ENCODE measurements at regions not wholly inside any gene's neighbourhood (a gene's known extent, or its start where the extent isn't known, plus 50 kb on each side); places are given as distances from the start of the nearest gene placed in this dataset.

DNA sequence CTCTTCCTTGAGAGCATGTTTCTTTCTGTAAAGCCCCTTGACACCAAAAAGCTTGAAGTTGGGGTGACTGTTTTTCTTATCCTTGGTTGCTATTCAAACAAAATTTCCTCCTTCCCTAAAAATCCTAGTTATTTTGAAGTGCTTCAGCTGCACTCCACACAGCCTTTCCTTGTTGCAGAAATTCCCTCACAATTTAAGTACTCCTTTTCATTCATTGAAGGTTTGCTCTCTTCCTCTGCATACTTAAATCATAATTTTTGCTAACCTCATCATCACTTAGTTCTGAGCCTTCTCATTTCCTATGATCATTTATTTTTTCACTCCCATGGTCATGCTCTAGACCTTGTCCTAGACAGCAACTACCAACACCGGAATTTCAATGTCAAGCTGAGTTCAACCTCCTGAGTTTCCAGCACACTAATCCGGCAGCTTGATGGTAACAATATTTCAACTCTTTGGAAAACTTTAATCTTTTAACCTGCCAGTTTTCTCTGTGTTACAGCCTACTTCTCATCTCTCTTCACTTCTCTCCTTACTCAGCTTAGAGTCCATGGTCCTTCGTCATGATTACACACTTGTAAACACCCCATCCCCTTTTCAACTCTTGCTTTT lies 78.7 kb upstream of the ACTBL2 start:
- Histone ChIP-seq H3K79me1 (ENCODE audit: low read depth, low read length) (no peaks in the 10 kb centered on the region), H3K9me3 (ENCODE audit: insufficient read depth in 2 of 2, low read depth in 1 of 2, low read length in 1 of 2) (no peaks in the 10 kb centered on the region), H3K4ac (replicated peaks; ENCODE audit: insufficient read length, low read depth, low read length) (no peak overlapping the region), H3K9ac (replicated peaks in 1 of 4; ENCODE audit: extremely low read depth in 1 of 4, low read depth in 3 of 4, low read length in 3 of 4) (no peak overlapping the region), H3K18ac (ENCODE audit: extremely low read depth, low read length) (no peak overlapping the region), H2BK5ac (ENCODE audit: low read depth, low read length) (no peak overlapping the region), H4K8ac (ENCODE audit: extremely low read depth, insufficient read depth, low read length) (no peak overlapping the region), H2BK15ac (ENCODE audit: low read length) (no peak overlapping the region), H3K27me3 (replicated peaks in 1 of 4; ENCODE audit: control insufficient read depth in 3 of 4, extremely low read depth in 1 of 4, insufficient read depth in 3 of 4, low read length in 3 of 4) (no peaks in the 10 kb centered on the region), H4K91ac (replicated peaks; ENCODE audit: insufficient read length, low read length) (no peak overlapping the region), H2BK120ac (replicated peaks; ENCODE audit: low read depth, low read length) (no peak overlapping the region), H3K4me3 (ENCODE audit: extremely low read depth in 1 of 4, insufficient read depth in 2 of 4, low read depth in 3 of 4, low read length in 4 of 4) (no peak overlapping the region), H3K36me3 (ENCODE audit: control insufficient read depth in 2 of 4, insufficient read depth in 4 of 4, low read length in 3 of 4) (no peaks in the 10 kb centered on the region), H3K79me2 (ENCODE audit: control insufficient read depth in 1 of 2, insufficient read depth in 2 of 2, low read length in 2 of 2) (no peaks in the 10 kb centered on the region), H3K23ac (ENCODE audit: insufficient read length) (no peak overlapping the region), H2AFZ (ENCODE audit: low read length) (no peak overlapping the region), H3K56ac (replicated peaks; ENCODE audit: insufficient read length, low read depth, low read length) (no peak overlapping the region), H3K27ac (ENCODE audit: low read depth, low read length) (no peak overlapping the region), H3K23me2 (ENCODE audit: low read depth, low read length) (no peaks in the 10 kb centered on the region), H4K20me1 (replicated peaks in 1 of 2; ENCODE audit: control insufficient read depth in 1 of 2, insufficient read depth in 2 of 2, low read length in 2 of 2) (no peaks in the 10 kb centered on the region), H3K4me1 (replicated peaks in 1 of 4; ENCODE audit: control insufficient read depth in 3 of 4, insufficient read depth in 4 of 4, low read length in 3 of 4) (no peaks in the 10 kb centered on the region), H4K5ac (ENCODE audit: insufficient read length, low read depth, low read length) (no peak overlapping the region), H3K14ac (ENCODE audit: insufficient read length) (no peak overlapping the region), H2BK12ac (ENCODE audit: low read depth, low read length) (no peak overlapping the region), H3K4me2 (ENCODE audit: insufficient read depth in 1 of 2, low read depth in 2 of 2, low read length in 2 of 2) (no peak overlapping the region), H2BK20ac (ENCODE audit: low read length) (no peak overlapping the region), H2AK5ac (ENCODE audit: low read depth, low read length) (no peak overlapping the region)
- ChIA-PET CTCF (ENCODE audit: partially characterized antibody) (no interaction called here), POLR2A (ENCODE audit: partially characterized antibody) (no interaction called here)
- no peak for DNase-seq (ENCODE audit: low read depth in 1 of 2, low spot score in 2 of 2)
- no peak for FAIRE-seq
- 86% methylated on average over 3 of the region's 3 CpGs; no CpG with 5 or more reads in 1 of the 2 experiments for WGBS, 2 experiments (ENCODE audit: extremely low coverage in 1 of 2, insufficient coverage in 1 of 2, insufficient read length in 1 of 2, insufficient replicate concordance in 2 of 2, low coverage in 1 of 2, low lambda C conversion rate in 2 of 2, missing lambda C conversion rate in 1 of 2)
- no peak for TF ChIP-seq SP4 (IDR thresholded peaks at IDR 0.05; ENCODE audit: low read length)
- TF ChIP-seq, protein P1, sequence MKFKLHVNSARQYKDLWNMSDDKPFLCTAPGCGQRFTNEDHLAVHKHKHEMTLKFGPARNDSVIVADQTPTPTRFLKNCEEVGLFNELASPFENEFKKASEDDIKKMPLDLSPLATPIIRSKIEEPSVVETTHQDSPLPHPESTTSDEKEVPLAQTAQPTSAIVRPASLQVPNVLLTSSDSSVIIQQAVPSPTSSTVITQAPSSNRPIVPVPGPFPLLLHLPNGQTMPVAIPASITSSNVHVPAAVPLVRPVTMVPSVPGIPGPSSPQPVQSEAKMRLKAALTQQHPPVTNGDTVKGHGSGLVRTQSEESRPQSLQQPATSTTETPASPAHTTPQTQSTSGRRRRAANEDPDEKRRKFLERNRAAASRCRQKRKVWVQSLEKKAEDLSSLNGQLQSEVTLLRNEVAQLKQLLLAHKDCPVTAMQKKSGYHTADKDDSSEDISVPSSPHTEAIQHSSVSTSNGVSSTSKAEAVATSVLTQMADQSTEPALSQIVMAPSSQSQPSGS (IDR thresholded peaks at IDR 0.05; ENCODE audit: low read length) = no peak
- TF ChIP-seq EZH2 (IDR thresholded peaks at IDR 0.05; ENCODE audit: low read depth, low read length, severe bottlenecking) = no peak
- no peak for TF ChIP-seq BCL11A (IDR thresholded peaks at IDR 0.05; ENCODE audit: low read depth in 2 of 2, low read length in 2 of 2)
- no peak for TF ChIP-seq NRF1 (IDR thresholded peaks at IDR 0.05; ENCODE audit: low read depth, low read length)
- TF ChIP-seq TAF1 (IDR thresholded peaks at IDR 0.05; ENCODE audit: low read depth, low read length) = no peak
- no peak for TF ChIP-seq SIN3A (conservative IDR thresholded peaks at IDR 0.05 in 1 of 2, IDR thresholded peaks at IDR 0.05 in 1 of 2; ENCODE audit: low read depth in 1 of 2, low read length in 2 of 2)
- TF ChIP-seq RBBP5 (IDR thresholded peaks at IDR 0.05; ENCODE audit: borderline replicate concordance, low read depth, low read length) = no peak
- TF ChIP-seq HDAC6 (IDR thresholded peaks at IDR 0.05; ENCODE audit: low read depth, low read length) = no peak

Measured in H1 (cell line).